ENCODE measurements at regions not wholly inside any gene's neighbourhood (a gene's known extent, or its start where the extent isn't known, plus 50 kb on each side); places are given as distances from the start of the nearest gene placed in this dataset.
"Not testable (repeated sequence)": the region's sequence is repeated elsewhere in the genome, so short reads cannot be mapped to it uniquely, and the experiment has no call there.

GRCh38 chr2:215236131-215236530, 75.7 kb upstream of the ATIC start:
- Histone ChIP-seq H3K4me2 (ENCODE audit: low read length) (no peak overlapping the region), H3K9me2 (ENCODE audit: insufficient read depth) (no peaks in the 10 kb centered on the region), H3K4me1 (ENCODE audit: control insufficient read depth in 1 of 2, insufficient read depth in 2 of 2, low read length in 2 of 2) (no peaks in the 10 kb centered on the region), H3K4me3 (replicated peaks in 1 of 2; ENCODE audit: low read depth in 1 of 2, low read length in 2 of 2) (no peak overlapping the region), H3K9me3 (ENCODE audit: control insufficient read depth in 1 of 2, insufficient read depth in 1 of 2, low read depth in 1 of 2, low read length in 2 of 2) (no peaks in the 10 kb centered on the region), H3K27ac (ENCODE audit: low read depth, low read length) (no peak overlapping the region), H3K9ac (ENCODE audit: low read length) (no peak overlapping the region), H3K79me2 (ENCODE audit: insufficient read depth, low read length) (no peaks in the 10 kb centered on the region), H3K27me3 (ENCODE audit: insufficient read depth, low read length) (no peaks in the 10 kb centered on the region), H4K20me1 (ENCODE audit: insufficient read depth) (no peaks in the 10 kb centered on the region), H2AFZ (ENCODE audit: low read depth, low read length, poor library complexity, severe bottlenecking) (no peak overlapping the region), H3K36me3 (ENCODE audit: control insufficient read depth in 1 of 2, insufficient read depth in 2 of 2, low read length in 2 of 2) (no peaks in the 10 kb centered on the region)
- TF ChIP-seq TCF7L2 (IDR thresholded peaks at IDR 0.05; ENCODE audit: borderline replicate concordance, extremely low read depth, insufficient read depth, insufficient read length) (no peak), SP1 (IDR thresholded peaks at IDR 0.05; ENCODE audit: low read depth) (no peak), SRF (IDR thresholded peaks at IDR 0.05; ENCODE audit: low read depth) (no peak), CEBPB (IDR thresholded peaks at IDR 0.05; ENCODE audit: low read depth) (no peak)
- RAD21 ChIA-PET (ENCODE audit: low non-redundant PET in 1 of 2, low total read pairs in 2 of 2, uncharacterized antibody in 2 of 2, unreplicated experiment in 2 of 2) = no interaction called here
- POLR2A ChIA-PET = interaction anchor here (1.0 kb wide), 1 partner anchor 9 kb away, joined by 3 read pairs; no protein-coding TSS in a partner anchor
- no peak for ATAC-seq
- CTCF ChIA-PET = no interaction called here
- no TSS peak for BruUV-seq (replicated peaks)
- DNase-seq (ENCODE audit: low read depth, low spot score) = no peak
- intact Hi-C loops (cut with micrococcal nuclease) = no loop called here

DNA sequence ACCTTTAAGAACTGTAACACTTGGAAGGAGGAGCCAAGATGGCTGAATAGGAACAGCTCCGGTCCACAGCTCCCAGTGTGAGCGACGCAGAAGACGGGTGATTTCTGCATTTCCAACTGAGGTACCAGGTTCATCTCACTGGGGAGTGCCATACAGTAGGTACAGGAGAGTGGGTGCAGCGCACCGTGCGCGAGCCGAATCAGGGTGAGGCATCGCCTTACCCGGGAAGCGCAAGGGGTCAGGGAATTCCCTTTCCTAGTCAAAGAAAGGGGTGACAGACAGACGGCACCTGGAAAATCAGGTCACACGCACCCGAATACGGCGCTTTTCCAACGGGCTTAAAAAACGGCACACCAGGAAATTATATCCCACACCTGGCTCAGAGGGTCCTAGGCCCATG, 81.8 kb upstream of the ABCA12 start:
- BruUV-seq (replicated peaks); DNase-seq (ENCODE audit: low read depth, low spot score); H4K20me1 ChIP-seq (ENCODE audit: insufficient read depth); H3K9ac ChIP-seq (ENCODE audit: low read length); H3K9me3 ChIP-seq (ENCODE audit: control insufficient read depth in 1 of 2, insufficient read depth in 1 of 2, low read depth in 1 of 2, low read length in 2 of 2); H3K4me2 ChIP-seq (ENCODE audit: low read length); H3K27ac ChIP-seq (ENCODE audit: low read depth, low read length); H3K4me1 ChIP-seq (ENCODE audit: control insufficient read depth in 1 of 2, insufficient read depth in 2 of 2, low read length in 2 of 2); ATAC-seq; CTCF ChIA-PET; POLR2A ChIA-PET; RAD21 ChIA-PET (ENCODE audit: low non-redundant PET in 1 of 2, low total read pairs in 2 of 2, uncharacterized antibody in 2 of 2, unreplicated experiment in 2 of 2); H3K36me3 ChIP-seq (ENCODE audit: control insufficient read depth in 1 of 2, insufficient read depth in 2 of 2, low read length in 2 of 2); H3K27me3 ChIP-seq (ENCODE audit: insufficient read depth, low read length); H3K79me2 ChIP-seq (ENCODE audit: insufficient read depth, low read length); H3K9me2 ChIP-seq (ENCODE audit: insufficient read depth); H3K4me3 ChIP-seq (replicated peaks in 1 of 2; ENCODE audit: low read depth in 1 of 2, low read length in 2 of 2); intact Hi-C loops (cut with micrococcal nuclease); H2AFZ ChIP-seq (ENCODE audit: low read depth, low read length, poor library complexity, severe bottlenecking): not testable (repeated sequence)
